Stimulated activated CD4-positive, alpha-beta T cell treated with anti-CD3 and anti-CD28 coated beads, Interleukin-12 subunit alpha, Interleukin-12 subunit beta, amount 100 ng/mL, for 4 hours (primary cell): ENCODE measurements at regions not wholly inside any gene's neighbourhood (a gene's known extent, or its start where the extent isn't known, plus 50 kb on each side); places are given as distances from the start of the nearest gene placed in this dataset.

Experiments
- DNase-seq: peaks from one replicate; pipeline ENCODE4 v3.0.0-alpha.2; 2020

DNA sequence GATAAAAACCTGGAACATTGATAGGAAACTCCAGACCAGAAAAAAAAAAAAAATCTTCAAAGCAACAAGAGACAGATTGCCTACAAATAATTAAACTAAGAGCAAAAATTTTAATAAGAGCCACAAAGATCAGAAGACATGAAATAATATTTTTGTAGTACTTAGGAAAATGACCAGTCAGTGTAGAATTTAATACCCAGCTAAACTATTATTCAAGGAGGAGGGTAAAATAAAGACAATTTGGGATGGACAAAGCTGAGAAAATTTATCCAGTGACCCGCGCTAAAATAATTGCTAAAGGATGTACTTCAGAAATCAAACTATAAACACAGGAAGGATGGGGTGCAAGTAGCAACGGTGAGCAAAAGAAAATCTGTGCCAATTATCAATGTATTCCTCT lies 133.2 kb downstream of the AQP9 start:
- DNase-seq: no peak

DNA sequence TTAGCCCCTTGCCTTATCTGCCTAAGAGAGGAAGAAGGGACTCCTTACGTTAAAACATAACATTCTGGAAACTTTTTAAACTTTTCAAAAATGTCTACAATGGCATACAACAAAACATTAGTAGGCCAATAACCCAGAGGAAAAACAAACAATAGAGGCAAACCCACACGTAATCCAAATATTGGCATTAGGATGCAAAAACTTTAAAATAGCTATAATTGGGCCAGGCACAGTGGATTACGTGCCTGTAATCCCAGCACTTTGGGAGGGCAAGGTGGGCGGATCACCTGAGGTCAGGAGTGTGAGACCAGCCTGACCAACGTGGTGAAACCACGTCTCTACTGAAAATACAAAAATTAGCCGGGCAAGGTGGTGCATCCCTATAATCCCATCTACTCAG lies 134.9 kb downstream of the AQP9 start:
- no peak for DNase-seq

- DNase-seq: no peak
These were observed 136.7 kb downstream of the AQP9 start for GRCh38 chr15:58274885-58275284.

DNA sequence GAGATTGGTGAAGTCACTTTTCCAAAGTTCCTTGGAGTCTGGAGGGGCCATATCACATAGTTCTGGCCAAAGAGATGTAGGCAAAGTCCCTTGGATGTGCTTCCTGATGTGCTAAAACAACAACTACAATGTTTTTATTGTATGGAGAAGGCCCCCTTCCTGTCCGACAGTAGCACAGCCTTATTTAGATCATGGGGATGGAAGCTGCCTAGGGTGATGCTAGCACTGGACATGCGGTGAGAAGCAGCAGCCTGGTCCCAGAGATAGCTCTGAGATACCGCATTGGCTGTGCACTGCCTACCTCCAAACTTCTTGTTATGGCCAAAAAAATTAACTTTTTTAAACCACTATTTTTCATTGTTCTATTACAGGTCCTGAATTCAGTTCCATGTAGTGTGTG lies 137.6 kb downstream of the AQP9 start:
- DNase-seq: no peak

DNA sequence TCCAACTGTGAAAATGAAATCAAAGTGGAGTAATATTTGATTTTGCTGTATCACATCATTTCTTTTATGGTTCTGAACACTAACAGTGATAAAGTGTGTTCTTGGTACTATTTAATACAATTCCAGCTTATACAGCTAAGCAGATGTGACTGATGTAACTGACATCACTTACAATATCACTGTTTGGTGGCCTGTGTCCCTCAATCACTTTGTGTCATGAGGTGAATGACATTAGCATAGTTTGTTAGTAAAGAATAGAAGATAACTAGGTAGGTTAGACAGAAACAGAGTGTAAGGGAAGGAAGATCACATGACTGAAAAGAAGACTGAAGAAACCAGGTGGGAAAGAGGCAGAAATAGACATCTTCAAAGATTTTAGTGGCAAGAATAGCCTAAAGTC lies 138.7 kb downstream of the AQP9 start:
- no peak for DNase-seq

DNA sequence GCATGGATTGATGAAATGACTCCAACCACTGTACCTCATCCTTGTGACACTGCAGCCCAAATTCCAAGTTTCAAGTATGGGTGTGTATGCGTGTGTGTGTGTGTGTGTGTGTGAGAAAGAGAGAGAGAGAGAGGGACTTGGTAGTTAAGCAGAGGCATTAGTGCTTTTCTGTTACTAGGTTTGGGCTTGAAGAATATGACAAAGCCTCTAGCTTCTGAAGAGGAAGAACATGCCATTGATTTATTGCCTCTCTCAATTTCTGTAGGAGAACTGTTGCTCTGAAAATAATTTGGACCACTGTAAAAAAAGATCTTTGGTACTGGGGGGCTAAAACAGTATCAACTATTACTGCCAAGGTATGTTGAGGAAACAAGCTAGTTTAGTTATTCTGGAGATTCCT lies 139.2 kb downstream of the AQP9 start:
- DNase-seq: no peak

DNA sequence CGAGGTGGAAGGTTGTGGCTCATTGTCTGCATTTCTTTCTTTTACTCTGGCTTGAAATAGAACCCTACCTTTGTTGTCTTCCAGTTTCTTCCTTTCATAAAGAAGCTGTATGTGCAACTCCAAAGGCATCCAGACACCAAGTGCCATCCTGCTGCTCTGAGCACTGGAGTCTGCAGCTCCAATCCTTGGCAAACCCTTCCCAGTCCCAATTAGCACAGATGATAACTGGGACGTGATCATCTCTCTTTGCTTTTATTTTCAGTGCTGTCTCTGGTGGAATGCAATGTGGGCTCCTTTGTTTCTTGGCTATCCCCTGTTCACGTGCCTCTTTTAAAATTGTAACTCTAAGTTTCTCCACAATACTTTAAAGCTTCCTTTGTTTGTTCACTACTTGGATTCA lies 140.9 kb downstream of the AQP9 start:
- no peak for DNase-seq

DNA sequence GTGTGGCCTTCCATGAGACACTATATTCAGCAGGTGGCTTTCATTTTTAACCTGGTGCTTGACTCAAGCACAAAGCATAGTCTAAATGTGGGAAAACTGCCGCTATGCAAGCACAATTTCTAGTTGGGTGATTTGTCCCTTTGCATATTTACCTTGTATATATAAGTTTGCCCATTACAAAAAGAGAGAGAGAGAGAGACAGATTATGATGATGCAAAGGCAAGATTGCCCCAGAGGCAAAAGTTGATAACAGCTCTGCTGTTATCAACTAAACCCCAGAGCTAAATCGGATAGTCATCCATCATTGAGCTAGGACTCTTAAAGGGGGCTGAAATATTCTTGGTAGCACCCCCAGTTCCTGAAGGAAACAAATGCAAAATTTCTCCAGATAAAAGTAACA lies 141.5 kb downstream of the AQP9 start:
- DNase-seq: no peak

GRCh38 chr15:58282060-58282708 lies 144.0 kb downstream of the AQP9 start:
- DNase-seq: no peak

GRCh38 chr15:58283302-58283701 lies 145.1 kb downstream of the AQP9 start:
- no peak for DNase-seq

DNA sequence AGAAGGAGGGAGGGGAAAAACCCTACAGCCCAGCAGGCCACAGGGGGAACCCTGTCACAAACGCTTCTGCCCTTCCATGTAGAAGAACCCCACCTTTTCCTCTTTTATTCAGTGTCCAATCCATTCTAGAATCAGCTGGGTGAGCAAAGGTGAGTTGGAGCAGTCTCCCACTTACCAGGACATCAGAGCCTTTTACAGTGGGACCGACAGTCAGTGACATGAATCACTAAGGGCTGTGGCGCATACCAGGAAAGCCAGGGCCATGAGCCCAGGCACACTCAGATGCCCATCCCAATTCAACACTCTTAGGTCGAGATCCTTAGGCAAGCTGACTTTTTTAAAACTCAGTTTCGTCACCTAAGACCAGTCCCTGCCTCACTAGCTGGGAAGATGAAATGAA lies 146.1 kb downstream of the AQP9 start:
- DNase-seq: no peak

GRCh38 chr15:58285212-58285920 lies 146.4 kb upstream of the LIPC start:
- no peak for DNase-seq

- no peak for DNase-seq
These were observed 145.9 kb upstream of the LIPC start for GRCh38 chr15:58285921-58286278.

DNA sequence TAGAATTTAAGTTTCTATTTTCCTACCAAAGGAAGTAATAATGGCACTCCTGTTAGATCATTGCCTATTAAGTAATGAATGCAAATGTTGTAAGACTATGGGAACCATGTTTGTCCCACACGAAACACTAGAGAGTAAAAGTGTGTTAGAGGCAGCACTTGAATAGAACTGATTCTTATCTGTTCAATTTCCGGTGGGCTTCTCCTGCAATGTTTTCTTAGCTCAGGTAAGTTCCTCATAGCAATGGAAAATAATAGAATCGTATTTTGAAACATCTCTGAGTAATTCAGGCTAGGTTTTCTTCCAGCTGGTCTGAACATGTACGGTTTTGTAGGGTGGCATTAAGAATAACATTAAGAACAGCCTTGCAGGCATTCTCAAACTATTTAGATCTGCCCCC lies 145.3 kb upstream of the LIPC start:
- DNase-seq: no peak

GRCh38 chr15:58287891-58288290 lies 143.9 kb upstream of the LIPC start:
- no peak for DNase-seq

DNA sequence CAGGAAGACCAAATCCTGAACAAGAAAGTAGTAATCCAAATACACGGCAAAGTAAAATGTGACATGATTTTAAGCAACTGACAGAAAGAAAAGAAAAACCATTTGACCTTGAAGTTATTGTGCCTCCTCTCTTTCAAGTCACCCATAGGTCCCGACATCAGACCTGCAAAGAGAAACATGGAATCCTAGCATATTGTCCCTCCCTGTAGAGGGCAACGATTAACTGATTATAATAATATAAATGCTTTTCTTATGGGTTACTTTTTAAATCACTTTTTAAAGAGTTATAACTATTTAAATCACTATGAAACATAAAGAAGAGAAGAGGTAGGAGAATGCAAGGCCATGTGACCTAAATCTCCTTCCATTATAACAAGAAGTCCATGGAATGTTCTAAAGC lies 143.2 kb upstream of the LIPC start:
- DNase-seq: no peak

GRCh38 chr15:58291848-58292247 lies 139.9 kb upstream of the LIPC start:
- no peak for DNase-seq

DNA sequence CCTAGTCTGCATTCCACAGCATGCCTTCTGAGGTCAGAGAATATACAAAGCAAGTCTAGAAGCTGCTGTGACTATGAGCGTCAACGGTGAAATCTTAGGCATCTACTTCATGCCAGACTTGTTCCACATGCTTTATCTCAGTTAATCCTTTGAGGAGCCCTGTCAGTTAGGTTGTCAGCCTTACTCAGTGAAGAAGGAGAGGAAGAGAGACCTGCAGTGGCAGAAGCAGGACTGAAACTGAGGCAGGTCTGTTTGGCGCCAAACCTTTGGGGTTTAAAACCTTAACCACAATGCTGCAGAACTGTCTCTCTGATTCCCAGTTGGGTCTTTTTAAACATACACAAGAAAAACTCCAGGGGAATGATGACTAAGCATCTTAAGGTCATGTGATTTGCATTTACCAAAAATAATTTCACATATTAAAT lies 139.0 kb upstream of the LIPC start:
- no peak for DNase-seq

GRCh38 chr15:58293622-58294550 lies 137.9 kb upstream of the LIPC start:
- no peak for DNase-seq

- DNase-seq: no peak
These were observed 137.0 kb upstream of the LIPC start for GRCh38 chr15:58294681-58295254.

GRCh38 chr15:58295637-58296215 lies 136.1 kb upstream of the LIPC start:
- no peak for DNase-seq

DNA sequence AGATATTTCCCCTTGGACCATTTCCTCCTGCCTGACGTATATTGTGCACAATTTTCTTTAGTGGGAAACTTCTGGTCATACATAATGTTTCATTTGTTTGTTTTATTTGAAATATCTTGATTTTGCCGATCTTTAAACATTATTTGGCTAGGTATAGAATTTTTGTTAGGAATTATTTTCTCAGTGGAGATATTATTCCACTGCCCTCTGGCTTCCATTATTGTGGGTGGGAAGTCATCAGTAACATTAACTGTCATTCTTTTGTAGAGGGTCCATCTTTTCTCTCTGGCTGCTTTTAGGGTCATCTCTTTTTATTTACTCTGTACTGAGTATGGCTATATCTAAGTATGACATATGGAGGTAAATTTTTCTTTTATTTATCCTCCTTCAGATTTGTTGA lies 135.5 kb upstream of the LIPC start:
- no peak for DNase-seq

DNA sequence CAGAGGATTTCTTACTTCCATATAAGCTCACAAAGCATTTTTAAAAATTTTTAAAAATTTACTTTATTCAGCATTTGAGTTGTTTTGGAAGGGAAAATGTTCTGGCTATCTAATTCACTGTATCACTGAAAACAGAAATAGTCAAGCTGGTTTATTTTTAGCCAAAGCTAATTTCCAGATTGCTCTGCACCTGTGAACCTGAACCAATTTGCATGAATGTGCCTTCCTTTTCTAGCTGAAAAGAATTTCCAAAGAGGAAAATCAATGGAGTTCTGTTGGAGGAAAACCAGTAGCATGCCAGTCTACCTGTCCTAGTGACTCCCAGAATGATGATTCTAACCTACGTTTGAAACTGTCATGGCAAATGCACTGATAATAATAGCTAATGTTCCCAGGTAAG lies 134.2 kb upstream of the LIPC start:
- no peak for DNase-seq
